Panc1 (cell line): ENCODE measurements at regions not wholly inside any gene's neighbourhood (a gene's known extent, or its start where the extent isn't known, plus 50 kb on each side); places are given as distances from the start of the nearest gene placed in this dataset.

Experiments
- ATAC-seq: fragments of 200-7000 bp; cut with Tn5 transposase; 2 replicates; pipeline ENCODE4 v1.9.1; 2020; ENCODE audit warnings: mild to moderate bottlenecking, moderate library complexity
- BruUV-seq: library from RNA; stranded (reverse); fragments of 400-500 nt; replicated peaks from 2 replicates; lab custom pipeline; 2021; lab: Mats Ljungman, UMichigan
- CTCF ChIA-PET: fragments of 300-600 bp; sonication (Branson Sonifier 250); formaldehyde crosslinking; loops from one replicate; lab custom pipeline; 2022; ENCODE audit warnings: antibody characterized with exemption; lab: Charles Lee
- POLR2A ChIA-PET: fragments of 300-600 bp; sonication (Branson Sonifier 250); formaldehyde crosslinking; loops from one replicate; lab custom pipeline; 2022; ENCODE audit warnings: antibody characterized with exemption; lab: Charles Lee
- DNase-seq: peaks from one replicate; pipeline ENCODE4 v3.0.0-alpha.2; 2010; ENCODE audit warnings: low read depth, low spot score
- H3K27ac ChIP-seq: 2 replicates; pipeline ENCODE4 v1.5.1; 2011; ENCODE audit warnings: mild to moderate bottlenecking, low read length, inconsistent platforms
- H3K27me3 ChIP-seq: fragments of 200-500 bp; sonication (Bioruptor generic); 2 replicates; pipeline ENCODE4 v1.6.0; 2014; ENCODE audit warnings: low read length, inconsistent platforms; ENCODE audit not compliant: control insufficient read depth, insufficient read depth
- H3K36me3 ChIP-seq: fragments of 200-500 bp; sonication (Bioruptor generic); 2 replicates; pipeline ENCODE4 v1.5.1; 2014; ENCODE audit warnings: inconsistent platforms, mild to moderate bottlenecking, low read length, moderate library complexity; ENCODE audit not compliant: control insufficient read depth, insufficient read depth
- H3K4me1 ChIP-seq: 2 replicates; pipeline ENCODE4 v1.5.1; 2011; ENCODE audit warnings: inconsistent platforms, mild to moderate bottlenecking, low read length, moderate library complexity; ENCODE audit not compliant: control insufficient read depth, insufficient read depth
- H3K4me3 ChIP-seq, 2 experiments: 2 replicates each; pipeline ENCODE4 v1.5.1; 2011 to 2012; ENCODE audit warnings: low read depth in 2 of 2, low read length in 2 of 2, mild to moderate bottlenecking in 2 of 2, inconsistent platforms in 1 of 2, moderate library complexity in 1 of 2
- H3K9me3 ChIP-seq: fragments of 200-500 bp; sonication (Bioruptor generic); 2 replicates; pipeline ENCODE4 v1.5.1; 2014; ENCODE audit warnings: low read depth, mild to moderate bottlenecking, inconsistent platforms, low read length, moderate library complexity; ENCODE audit not compliant: control insufficient read depth, insufficient read depth
- CTCF ChIP-seq: fragments of 450-650 bp; IDR thresholded peaks from 2 replicates; pipeline ENCODE4 v1.5.1; 2017; ENCODE audit warnings: mild to moderate bottlenecking
- POLR2AphosphoS5 ChIP-seq: IDR thresholded peaks from 2 replicates; pipeline ENCODE4 v1.6.1; 2012; ENCODE audit warnings: mild to moderate bottlenecking, low read depth, low read length, moderate library complexity
- REST ChIP-seq, 2 experiments: IDR thresholded peaks; 2 replicates each; pipeline ENCODE4 v1.6.1; 2011 to 2012; ENCODE audit warnings: low read depth in 2 of 2, control low read depth in 1 of 2, low read length in 1 of 2, mild to moderate bottlenecking in 1 of 2, moderate library complexity in 1 of 2; ENCODE audit not compliant: insufficient read depth in 1 of 2
- SIN3A ChIP-seq: IDR thresholded peaks from 2 replicates; pipeline ENCODE4 v1.6.1; 2012; ENCODE audit warnings: low read depth, mild to moderate bottlenecking, low read length, moderate library complexity, borderline replicate concordance; ENCODE audit not compliant: insufficient read depth
- TCF7L2 ChIP-seq: IDR thresholded peaks from 2 replicates; pipeline ENCODE4 v1.6.1; 2011; ENCODE audit warnings: mild to moderate bottlenecking, low read depth, low read length, inconsistent platforms
- in situ Hi-C: cut with HindIII; loops from 2 replicates; pipeline ENCODE4 v1.10.0; 2016; ENCODE audit warnings: low sequenced_read_pairs, low pct_unique_long_range_greater_than_20kb
- intact Hi-C: fragments of 100-400 bp; cut with micrococcal nuclease; formaldehyde crosslinking; loops from one replicate; pipeline ENCODE4 v1.10.0; 2022; ENCODE audit not compliant: unreplicated experiment

GRCh38 chr4:14855719-14856061, 146.6 kb upstream of the CPEB2 start:
- CTCF ChIA-PET = no interaction called here
- Histone ChIP-seq H3K27me3 (no peaks in the 10 kb centered on the region), H3K36me3 (no peaks in the 10 kb centered on the region), H3K4me3 (no peak overlapping the region), H3K4me1 (no peaks in the 10 kb centered on the region), H3K9me3 (no peaks in the 10 kb centered on the region), H3K27ac (no peak overlapping the region)
- POLR2A ChIA-PET = no interaction called here
- BruUV-seq = no TSS peak
- TF ChIP-seq REST (IDR thresholded peaks at IDR 0.05; ENCODE audit: insufficient read depth in 1 of 2, low read depth in 2 of 2, low read length in 1 of 2) = no peak
- TF ChIP-seq TCF7L2 = no peak
- TF ChIP-seq CTCF = no peak
- TF ChIP-seq SIN3A = no peak
- TF ChIP-seq POLR2AphosphoS5 = no peak
- in situ Hi-C loops = loop anchor here (25.0 kb wide), 1 partner anchor 132 kb away; no protein-coding TSS in a partner anchor
- intact Hi-C loops = no loop called here
- ATAC-seq (no peak), DNase-seq (no peak)

GRCh38 chr4:14856062-14856933, 146.0 kb upstream of the CPEB2 start:
- TF ChIP-seq TCF7L2 (no peak), CTCF (no peak), SIN3A (no peak), POLR2AphosphoS5 (no peak), REST (IDR thresholded peaks at IDR 0.05; ENCODE audit: insufficient read depth in 1 of 2, low read depth in 2 of 2, low read length in 1 of 2) (no peak)
- in situ Hi-C loops = loop anchor here (25.0 kb wide), 1 partner anchor 131 kb away; no protein-coding TSS in a partner anchor
- no TSS peak for BruUV-seq

More at GRCh38 chr4:14856062-14856933, 146.0 kb upstream of the CPEB2 start:
- DNase-seq = peak; percentile 55
- H3K4me1 ChIP-seq = no peaks in the 10 kb centered on the region
- POLR2A ChIA-PET = no interaction called here
- intact Hi-C loops = no loop called here
- no peaks in the 10 kb centered on the region for H3K36me3 ChIP-seq
- no peak overlapping the region for H3K4me3 ChIP-seq
- H3K9me3 ChIP-seq = no peaks in the 10 kb centered on the region
- CTCF ChIA-PET = no interaction called here
- ATAC-seq = peak; percentile 87
- no peak overlapping the region for H3K27ac ChIP-seq
- no peaks in the 10 kb centered on the region for H3K27me3 ChIP-seq
